Pancreas (tissue), 10 donors: ENCODE measurements at regions not wholly inside any gene's neighbourhood (a gene's known extent, or its start where the extent isn't known, plus 50 kb on each side); places are given as distances from the start of the nearest gene placed in this dataset.

Source experiments
- ATAC-seq, 4 donors: fragments of 200-7000 bp; cut with Tn5 transposase; one replicate each; pipeline versions ENCODE4 v1.8.0 to v1.9.1; 2020; ENCODE audit warnings: mild to moderate bottlenecking in 4 of 4, moderate library complexity in 4 of 4
- DNase-seq, 6 donors: peaks; one replicate each; pipeline ENCODE4 v3.0.0-alpha.2; 2020
- FAIRE-seq: peaks from 2 replicates; lab custom pipeline; 2012; peaks lifted over from hg19 to GRCh38; lab: Jason Lieb, UNC
- H3K27ac ChIP-seq, 4 donors: fragments of 200-600 bp; sonication (generic); 1 replicate in 3 of 4; 2 replicates in 1 of 4; pipeline versions ENCODE4 v1.5.0 to v1.8.0; 2020
- H3K27me3 ChIP-seq, 4 donors: fragments of 200-600 bp; one replicate each; pipeline ENCODE4 v1.8.0; 2021
- H3K36me3 ChIP-seq, 3 donors: fragments of 200-600 bp; sonication (generic) in 1 of 3; one replicate each; pipeline versions ENCODE4 v1.5.0 to v1.8.0; 2020 to 2021
- H3K4me1 ChIP-seq, 3 donors: fragments of 200-600 bp; one replicate each; pipeline ENCODE4 v1.8.0; 2021
- H3K4me3 ChIP-seq, 4 donors: fragments of 200-600 bp; sonication (generic) in 2 of 4; one replicate each; pipeline versions ENCODE4 v1.5.0 to v1.8.0; 2020 to 2021
- H3K9me3 ChIP-seq, 4 donors: fragments of 200-600 bp; one replicate each; pipeline ENCODE4 v1.8.0; 2021
- CTCF ChIP-seq, 4 donors: fragments of 200-600 bp; sonication (generic) in 3 of 4; IDR thresholded peaks; one replicate each; pipeline versions ENCODE4 v1.5.0 to v1.8.0; 2021; ENCODE audit warnings: antibody characterized with exemption in 4 of 4
- WGBS, 2 donors: extraction: QIAGEN DNeasy Blood & Tissue Kit; methylation state at CpG; one replicate each; pipeline ENCODE4 v1.1.7; 2013; 5-methylcytosine and 5-hydroxymethylcytosine counted together
- intact Hi-C, 3 donors: fragments of 100-400 bp; cut with DNase I; formaldehyde crosslinking; loops; one replicate each; pipeline versions ENCODE4 v1.11.1 to v1.14.2; 2022
- donor health status: healthy with polysubstance abuse.
- donor health status: DM: no; HTN: no; CAD: no; lungs with moderate emphysema.
- donor health status: DM: no; HTN: no; CAD: no.
- donor health status: control.
- donor health status: control.
- donor health status: Bipolar disorder and iron deficiency.
- donor health status: DM: yes; HTN: yes; CAD: no.
- donor health status: DM: no; HTN: no; CAD: no.
- donor health status: DM: no; HTN: no; CAD: no.
- donor health status: DM: yes; HTN: yes; CAD: no.

GRCh38 chr13:47374741-47375140 lies 477.9 kb upstream of the HTR2A start:
- intact Hi-C loops: no loop called here
- DNase-seq: no peak
- 33 to 45% methylated on average over 1 of the region's 1 CpG for WGBS, 2 donors
- Histone ChIP-seq H3K4me1 (no peaks in the 10 kb centered on the region), H3K36me3 (no peaks in the 10 kb centered on the region), H3K27me3 (no peaks in the 10 kb centered on the region), H3K4me3 (no peak overlapping the region), H3K27ac (no peak overlapping the region), H3K9me3 (no peaks in the 10 kb centered on the region)
- TF ChIP-seq CTCF (IDR thresholded peaks at IDR 0.05): no peak
- FAIRE-seq: no peak
- no peak for ATAC-seq

- no peaks in the 10 kb centered on the region for H3K4me1 ChIP-seq
- no peak for FAIRE-seq
- no peak for TF ChIP-seq CTCF (IDR thresholded peaks at IDR 0.05)
- H3K9me3 ChIP-seq: no peaks in the 10 kb centered on the region
- intact Hi-C loops: no loop called here
- ATAC-seq: no peak
- 5 to 14% methylated on average over 1 of the region's 1 CpG for WGBS, 2 donors
- H3K36me3 ChIP-seq: no peaks in the 10 kb centered on the region
- H3K27ac ChIP-seq: no peak overlapping the region
- H3K4me3 ChIP-seq: no peak overlapping the region
- no peak for DNase-seq
- H3K27me3 ChIP-seq: no peaks in the 10 kb centered on the region
Measured at GRCh38 chr13:47372751-47373150, 475.9 kb upstream of the HTR2A start.

GRCh38 chr13:47351798-47352197 lies 454.9 kb upstream of the HTR2A start:
- H3K36me3 ChIP-seq: no peaks in the 10 kb centered on the region
- no peaks in the 10 kb centered on the region for H3K9me3 ChIP-seq
- no peak for ATAC-seq
- no peaks in the 10 kb centered on the region for H3K4me1 ChIP-seq
- intact Hi-C loops: no loop called here
- FAIRE-seq: no peak
- no peak overlapping the region for H3K4me3 ChIP-seq
- WGBS, 2 donors: 70 to 75% methylated on average over 3 of the region's 3 CpGs
- no peak for DNase-seq
- no peak for TF ChIP-seq CTCF (IDR thresholded peaks at IDR 0.05)
- H3K27ac ChIP-seq: no peak overlapping the region
- H3K27me3 ChIP-seq: no peaks in the 10 kb centered on the region

GRCh38 chr13:47350334-47351124 lies 453.7 kb upstream of the HTR2A start:
- FAIRE-seq (no peak), ATAC-seq (no peak), DNase-seq (no peak)
- no peaks in the 10 kb centered on the region for H3K9me3 ChIP-seq
- no peak overlapping the region for H3K4me3 ChIP-seq
- intact Hi-C loops: no loop called here
- TF ChIP-seq CTCF (IDR thresholded peaks at IDR 0.05): no peak
- no peaks in the 10 kb centered on the region for H3K36me3 ChIP-seq
- no peak overlapping the region for H3K27ac ChIP-seq
- 70 to 79% methylated on average over 2 of the region's 2 CpGs for WGBS, 2 donors
- H3K4me1 ChIP-seq: no peaks in the 10 kb centered on the region
- no peaks in the 10 kb centered on the region for H3K27me3 ChIP-seq

GRCh38 chr13:47349211-47349610 lies 452.4 kb upstream of the HTR2A start:
- DNase-seq (no peak), FAIRE-seq (no peak), ATAC-seq (no peak)
- H3K4me3 ChIP-seq: no peak overlapping the region
- H3K27me3 ChIP-seq: no peaks in the 10 kb centered on the region
- no peak overlapping the region for H3K27ac ChIP-seq
- no peaks in the 10 kb centered on the region for H3K36me3 ChIP-seq
- intact Hi-C loops: no loop called here
- no peak for TF ChIP-seq CTCF (IDR thresholded peaks at IDR 0.05)
- no peaks in the 10 kb centered on the region for H3K9me3 ChIP-seq
- WGBS, 2 donors: 69 to 76% methylated on average over 1 of the region's 1 CpG
- H3K4me1 ChIP-seq: no peaks in the 10 kb centered on the region
